ENCODE measurements at regions not wholly inside any gene's neighbourhood (a gene's known extent, or its start where the extent isn't known, plus 50 kb on each side); places are given as distances from the start of the nearest gene placed in this dataset.

GRCh38 chr12:61301817-61302216 is 958.4 kb upstream of the USP15 start:
- Mint-ChIP-seq H3K4me1 (no peaks in the 10 kb centered on the region), H3K27ac (no peak overlapping the region), H3K9me3 (peaks cover 3% of the 10 kb centered on the region), H3K27me3 (no peaks in the 10 kb centered on the region), H3K36me3 (ENCODE audit: low read depth) (no peaks in the 10 kb centered on the region), H3K4me3 (no peak overlapping the region)
- DNase-seq (no peak), ATAC-seq (no peak)

DNA sequence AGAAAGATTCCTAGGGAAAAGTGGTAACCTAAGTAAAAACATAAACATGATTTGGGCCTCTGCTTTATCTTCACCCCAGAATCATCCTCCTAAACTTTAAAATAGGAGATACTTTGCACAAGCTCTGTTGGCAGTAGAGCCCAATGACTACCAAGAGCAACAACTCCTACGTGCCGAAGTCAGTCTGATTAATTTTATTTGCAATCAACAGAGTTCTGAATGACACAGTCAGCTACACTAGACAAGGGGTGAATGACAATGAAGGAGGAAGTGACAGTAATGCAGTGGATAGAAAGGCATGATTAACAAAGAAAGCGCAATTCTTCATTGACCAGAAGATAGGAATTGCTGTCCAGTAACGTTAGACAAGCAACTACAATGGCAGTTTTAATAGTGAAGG is 957.9 kb upstream of the USP15 start:
- H3K9me3 Mint-ChIP-seq: peaks cover 3% of the 10 kb centered on the region
- H3K27ac Mint-ChIP-seq: no peak overlapping the region
- no peaks in the 10 kb centered on the region for H3K27me3 Mint-ChIP-seq
- DNase-seq (no peak), ATAC-seq (no peak)
- no peaks in the 10 kb centered on the region for H3K4me1 Mint-ChIP-seq
- H3K36me3 Mint-ChIP-seq (ENCODE audit: low read depth): no peaks in the 10 kb centered on the region
- H3K4me3 Mint-ChIP-seq: no peak overlapping the region

GRCh38 chr12:61308220-61308619 is 952.0 kb upstream of the USP15 start:
- Mint-ChIP-seq H3K4me1 (no peaks in the 10 kb centered on the region), H3K27me3 (no peaks in the 10 kb centered on the region), H3K4me3 (no peak overlapping the region), H3K9me3 (peaks cover 9% of the 10 kb centered on the region), H3K36me3 (ENCODE audit: low read depth) (no peaks in the 10 kb centered on the region), H3K27ac (no peak overlapping the region)
- no peak for ATAC-seq
- DNase-seq: no peak

DNA sequence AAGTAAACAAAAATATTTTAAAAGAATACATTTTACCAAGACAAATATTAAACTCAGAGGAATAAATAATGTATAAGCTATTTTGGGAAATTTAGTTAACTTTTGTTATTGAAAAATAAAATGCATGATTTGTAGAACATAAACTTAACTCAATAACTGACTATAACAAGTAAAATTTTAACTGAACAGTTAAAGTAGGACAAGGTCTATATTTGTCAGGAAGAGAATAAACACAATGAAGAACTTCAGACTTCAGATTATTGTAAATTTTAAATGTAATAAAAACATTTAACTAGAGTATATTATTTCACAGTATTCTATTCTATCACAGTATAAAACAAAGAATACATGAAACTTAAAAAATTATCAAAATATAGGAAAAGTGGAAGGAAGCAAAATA is 948.8 kb upstream of the USP15 start:
- Mint-ChIP-seq H3K4me1 (no peaks in the 10 kb centered on the region), H3K27me3 (no peaks in the 10 kb centered on the region), H3K9me3 (peaks cover 13% of the 10 kb centered on the region), H3K4me3 (no peak overlapping the region), H3K27ac (no peak overlapping the region), H3K36me3 (ENCODE audit: low read depth) (no peaks in the 10 kb centered on the region)
- DNase-seq (no peak), ATAC-seq (no peak)

- DNase-seq (no peak), ATAC-seq (no peak)
- Mint-ChIP-seq H3K27ac (no peak overlapping the region), H3K4me1 (no peaks in the 10 kb centered on the region), H3K4me3 (no peak overlapping the region), H3K27me3 (no peaks in the 10 kb centered on the region), H3K36me3 (ENCODE audit: low read depth) (no peaks in the 10 kb centered on the region), H3K9me3 (no peaks in the 10 kb centered on the region)
These were observed 911.3 kb upstream of the USP15 start for GRCh38 chr12:61348871-61349270.

- Mint-ChIP-seq H3K9me3 (no peaks in the 10 kb centered on the region), H3K4me3 (no peak overlapping the region), H3K27me3 (no peaks in the 10 kb centered on the region), H3K36me3 (ENCODE audit: low read depth) (no peaks in the 10 kb centered on the region), H3K27ac (no peak overlapping the region), H3K4me1 (no peaks in the 10 kb centered on the region)
- ATAC-seq (no peak), DNase-seq (no peak)
These were observed 905.1 kb upstream of the USP15 start for GRCh38 chr12:61355105-61355504.

DNA sequence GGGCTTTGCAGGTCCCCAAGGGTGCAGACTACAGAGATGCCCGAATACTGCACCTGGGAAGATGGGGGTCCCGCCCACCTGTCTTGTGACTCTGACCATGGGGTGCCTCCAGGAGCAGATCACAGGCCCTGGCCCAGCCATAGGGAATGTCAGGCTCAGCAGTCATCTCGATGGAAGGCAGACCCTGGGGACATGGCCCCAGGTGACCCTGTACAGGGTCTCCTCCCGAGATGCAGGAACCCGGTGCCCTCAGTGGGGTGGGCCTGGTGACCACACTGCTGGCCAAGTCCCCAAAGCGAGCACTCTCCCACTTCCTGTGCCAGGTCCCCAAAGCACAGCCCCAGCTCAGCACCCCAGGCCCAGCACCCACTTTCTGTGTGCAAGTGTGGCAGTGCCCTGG is 903.7 kb upstream of the USP15 start:
- no peaks in the 10 kb centered on the region for H3K9me3 Mint-ChIP-seq
- ATAC-seq: no peak
- H3K36me3 Mint-ChIP-seq (ENCODE audit: low read depth): no peaks in the 10 kb centered on the region
- DNase-seq: no peak
- H3K27me3 Mint-ChIP-seq: no peaks in the 10 kb centered on the region
- no peak overlapping the region for H3K4me3 Mint-ChIP-seq
- no peaks in the 10 kb centered on the region for H3K4me1 Mint-ChIP-seq
- H3K27ac Mint-ChIP-seq: no peak overlapping the region

GRCh38 chr12:61357496-61357895 is 902.7 kb upstream of the USP15 start:
- DNase-seq: no peak
- Mint-ChIP-seq H3K27ac (no peak overlapping the region), H3K36me3 (ENCODE audit: low read depth) (no peaks in the 10 kb centered on the region), H3K9me3 (no peaks in the 10 kb centered on the region), H3K4me1 (no peaks in the 10 kb centered on the region), H3K27me3 (no peaks in the 10 kb centered on the region), H3K4me3 (no peak overlapping the region)
- ATAC-seq: no peak

- H3K9me3 Mint-ChIP-seq: peaks cover under 1% of the 10 kb centered on the region
These were observed 898.2 kb upstream of the USP15 start for GRCh38 chr12:61362037-61362436.

GRCh38 chr12:61365001-61365400 is 895.2 kb upstream of the USP15 start:
- no peak for DNase-seq
- ATAC-seq: no peak
- H3K27ac Mint-ChIP-seq: no peak overlapping the region
- H3K27me3 Mint-ChIP-seq: no peaks in the 10 kb centered on the region
- H3K4me3 Mint-ChIP-seq: no peak overlapping the region
- H3K9me3 Mint-ChIP-seq: peaks cover 6% of the 10 kb centered on the region
- H3K4me1 Mint-ChIP-seq: no peaks in the 10 kb centered on the region
- H3K36me3 Mint-ChIP-seq (ENCODE audit: low read depth): no peaks in the 10 kb centered on the region

More at GRCh38 chr12:61362037-61362436, 898.2 kb upstream of the USP15 start:
- Mint-ChIP-seq H3K27me3 (no peaks in the 10 kb centered on the region), H3K4me3 (no peak overlapping the region), H3K36me3 (ENCODE audit: low read depth) (no peaks in the 10 kb centered on the region), H3K27ac (no peak overlapping the region), H3K4me1 (no peaks in the 10 kb centered on the region)
- ATAC-seq (no peak), DNase-seq (no peak)

DNA sequence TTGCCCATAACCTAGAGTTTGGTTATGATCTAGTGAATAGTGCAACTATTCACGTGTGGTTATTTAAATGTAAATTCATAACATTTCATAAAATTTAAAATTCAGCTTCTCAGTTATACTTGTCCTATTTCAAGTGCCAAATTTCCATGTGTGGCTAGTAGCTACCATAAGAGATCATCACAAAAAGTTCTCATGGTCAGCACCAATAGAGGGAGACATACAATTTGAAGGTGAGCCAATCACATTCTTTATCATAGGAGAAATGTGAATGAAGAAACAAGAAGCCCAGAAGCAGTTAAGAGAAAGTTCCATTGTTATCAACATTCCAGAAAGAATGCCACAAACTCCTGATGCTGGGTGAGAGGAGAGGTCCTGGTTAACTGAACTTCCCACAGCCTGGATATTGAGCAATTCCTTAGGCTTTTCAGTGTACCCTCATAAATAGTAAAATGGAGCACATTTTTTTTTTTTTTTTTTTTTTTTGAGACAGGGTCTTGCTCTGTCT is 892.9 kb upstream of the USP15 start:
- no peak for ATAC-seq
- Mint-ChIP-seq H3K9me3 (peaks cover 6% of the 10 kb centered on the region), H3K36me3 (ENCODE audit: low read depth) (no peaks in the 10 kb centered on the region), H3K27ac (no peak overlapping the region), H3K4me1 (no peaks in the 10 kb centered on the region), H3K27me3 (no peaks in the 10 kb centered on the region), H3K4me3 (no peak overlapping the region)
- DNase-seq: no peak

DNA sequence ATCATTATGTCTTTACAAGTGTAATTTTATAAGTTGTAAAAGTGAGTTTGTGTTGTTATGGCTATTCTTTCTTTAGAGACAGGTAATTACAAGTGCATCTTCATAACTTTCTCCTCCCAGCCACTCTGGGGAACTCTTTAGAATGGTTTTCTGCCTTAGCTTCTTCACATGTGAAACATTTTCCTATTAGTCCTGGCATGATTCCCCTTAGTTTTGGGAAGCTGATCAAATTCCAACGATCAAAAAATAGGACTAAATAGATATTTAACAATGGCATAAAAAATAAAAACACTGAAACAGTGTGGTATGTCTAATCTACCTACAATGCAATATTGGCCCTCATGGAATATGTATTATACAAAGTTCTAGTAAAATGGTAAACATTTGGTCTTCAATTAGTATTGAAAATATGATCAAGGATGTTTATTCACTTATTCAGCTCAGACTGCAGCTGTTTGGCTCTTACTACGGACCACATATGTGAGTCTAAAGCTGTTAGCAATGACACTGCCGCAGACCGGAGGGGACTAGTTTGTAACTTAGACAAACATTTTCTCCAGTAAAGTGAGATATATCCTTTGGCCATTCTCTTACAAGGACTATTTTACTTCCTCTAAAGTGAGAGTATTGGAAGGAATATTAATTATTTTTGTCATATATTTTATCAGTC is 890.8 kb upstream of the USP15 start:
- no peaks in the 10 kb centered on the region for H3K36me3 Mint-ChIP-seq (ENCODE audit: low read depth)
- peaks cover 6% of the 10 kb centered on the region for H3K9me3 Mint-ChIP-seq
- H3K27me3 Mint-ChIP-seq: no peaks in the 10 kb centered on the region
- H3K27ac Mint-ChIP-seq: no peak overlapping the region
- H3K4me3 Mint-ChIP-seq: no peak overlapping the region
- ATAC-seq (no peak), DNase-seq (no peak)
- H3K4me1 Mint-ChIP-seq: no peaks in the 10 kb centered on the region

GRCh38 chr12:61384511-61384910 is 875.7 kb upstream of the USP15 start:
- Mint-ChIP-seq H3K9me3 (peaks cover 24% of the 10 kb centered on the region), H3K4me3 (no peak overlapping the region), H3K36me3 (ENCODE audit: low read depth) (no peaks in the 10 kb centered on the region), H3K27me3 (no peaks in the 10 kb centered on the region), H3K4me1 (no peaks in the 10 kb centered on the region), H3K27ac (no peak overlapping the region)
- DNase-seq (no peak), ATAC-seq (no peak)

- no peak for ATAC-seq
- H3K27me3 Mint-ChIP-seq: no peaks in the 10 kb centered on the region
- no peak for DNase-seq
- H3K4me3 Mint-ChIP-seq: no peak overlapping the region
- no peaks in the 10 kb centered on the region for H3K36me3 Mint-ChIP-seq (ENCODE audit: low read depth)
- no peak overlapping the region for H3K27ac Mint-ChIP-seq
- peaks cover 29% of the 10 kb centered on the region for H3K9me3 Mint-ChIP-seq
- H3K4me1 Mint-ChIP-seq: no peaks in the 10 kb centered on the region
These were observed 874.4 kb upstream of the USP15 start for GRCh38 chr12:61385771-61386170.

DNA sequence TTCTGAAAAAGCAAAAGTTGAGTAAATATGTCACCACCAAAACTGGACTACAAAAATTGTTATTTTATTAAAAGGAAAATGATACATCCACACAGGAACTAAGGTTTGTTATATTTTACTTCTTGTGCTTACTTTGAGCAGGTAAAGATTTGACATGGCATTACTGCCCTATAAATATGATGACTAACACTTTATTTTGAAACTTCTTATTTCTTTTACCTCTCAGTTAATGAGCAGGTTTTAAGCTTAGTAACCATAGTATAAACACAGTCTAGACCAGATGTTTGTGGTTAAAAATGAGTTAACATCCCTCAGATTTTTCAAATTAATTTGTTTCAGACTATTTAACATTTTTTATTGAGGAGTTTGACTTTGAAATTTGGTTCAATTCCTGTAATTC is 862.5 kb upstream of the USP15 start:
- no peak for ATAC-seq
- Mint-ChIP-seq H3K36me3 (ENCODE audit: low read depth) (no peaks in the 10 kb centered on the region), H3K9me3 (peaks cover 4% of the 10 kb centered on the region), H3K27me3 (no peaks in the 10 kb centered on the region), H3K4me3 (no peak overlapping the region), H3K4me1 (no peaks in the 10 kb centered on the region), H3K27ac (no peak overlapping the region)
- no peak for DNase-seq

- Mint-ChIP-seq H3K36me3 (ENCODE audit: low read depth) (no peaks in the 10 kb centered on the region), H3K27ac (no peak overlapping the region), H3K4me3 (no peak overlapping the region), H3K9me3 (peaks cover 14% of the 10 kb centered on the region), H3K27me3 (no peaks in the 10 kb centered on the region), H3K4me1 (no peaks in the 10 kb centered on the region)
- DNase-seq (no peak), ATAC-seq (no peak)
These were observed 848.0 kb upstream of the USP15 start for GRCh38 chr12:61412201-61412600.
